Stomach (tissue), 8 donors: ENCODE measurements at regions not wholly inside any gene's neighbourhood (a gene's known extent, or its start where the extent isn't known, plus 50 kb on each side); places are given as distances from the start of the nearest gene placed in this dataset.

Experiments used
- DNase-seq, 2 donors: peaks; one replicate each; pipeline versions ENCODE4 v3.0.0 to v3.0.0-alpha.2; 2013 to 2019
- H3K27ac ChIP-seq, 5 donors: fragments of 200-600 bp in 4 of 5; sonication (generic) in 4 of 5; one replicate each; pipeline ENCODE4 v1.5.1; 2013 to 2019; ENCODE audit warnings: mild to moderate bottlenecking in 1 of 5, moderate library complexity in 1 of 5
- H3K27me3 ChIP-seq, 3 donors: fragments of 200-600 bp; sonication (generic); one replicate each; pipeline ENCODE4 v1.5.1; 2017 to 2019; ENCODE audit warnings: mixed run types in 1 of 3
- H3K36me3 ChIP-seq, 4 donors: fragments of 200-600 bp; sonication (generic); 1 replicate in 3 of 4; 2 replicates in 1 of 4; pipeline ENCODE4 v1.5.1; 2016 to 2019
- H3K4me1 ChIP-seq, 4 donors: fragments of 200-600 bp; sonication (generic); one replicate each; pipeline ENCODE4 v1.5.1; 2016 to 2019
- H3K4me3 ChIP-seq, 4 donors: fragments of 200-600 bp; sonication (generic) in 3 of 4; one replicate each; pipeline ENCODE4 v1.5.1; 2016 to 2019; ENCODE audit warnings: mild to moderate bottlenecking in 1 of 4
- H3K9me3 ChIP-seq, 4 donors: fragments of 200-600 bp; sonication (generic); one replicate each; pipeline ENCODE4 v1.5.1; 2016 to 2019
- CTCF ChIP-seq, 7 experiments: fragments of 450-650 bp in 4 of 7; fragments of 200-600 bp in 3 of 7; sonication (generic) in 3 of 7; IDR thresholded peaks; one replicate each; pipeline ENCODE4 v1.5.1; 2016 to 2019; ENCODE audit warnings: antibody characterized with exemption in 7 of 7, control low read depth in 2 of 7, mild to moderate bottlenecking in 1 of 7
- EP300 ChIP-seq: sonication (generic); formaldehyde crosslinking; IDR thresholded peaks from one replicate; pipeline ENCODE4 v1.6.1; 2017; ENCODE audit warnings: antibody characterized with exemption
- POLR2A ChIP-seq, 4 donors: fragments of 450-650 bp; IDR thresholded peaks; one replicate each; pipeline ENCODE4 v1.6.1; 2016; ENCODE audit warnings: antibody characterized with exemption in 4 of 4, control low read depth in 2 of 4, mild to moderate bottlenecking in 1 of 4, moderate library complexity in 1 of 4
- POLR2AphosphoS5 ChIP-seq, 3 donors: sonication (generic); formaldehyde crosslinking; IDR thresholded peaks; one replicate each; pipeline ENCODE4 v1.6.1; 2016; ENCODE audit warnings: antibody characterized with exemption in 3 of 3
- WGBS, 5 donors: extraction: QIAGEN DNeasy Blood & Tissue Kit in 3 of 5; methylation state at CpG; one replicate each; pipeline versions ENCODE4 v1.1.5 to v1.1.7; 2013 to 2018; 5-methylcytosine and 5-hydroxymethylcytosine counted together
- intact Hi-C: fragments of 100-400 bp; cut with DNase I; formaldehyde crosslinking; loops from one replicate; pipeline ENCODE4 v1.15.1; 2023; ENCODE audit warnings: low total_unique reads
- donor health status: healthy with polysubstance abuse.
- donor health status: Bipolar disorder and iron deficiency.
- donor health status: healthy.

- intact Hi-C loops = no loop called here
- H3K4me3 ChIP-seq = no peak overlapping the region
- H3K27ac ChIP-seq = no peak overlapping the region
- H3K27me3 ChIP-seq = no peaks in the 10 kb centered on the region
- no peak for TF ChIP-seq POLR2AphosphoS5 (IDR thresholded peaks at IDR 0.05)
- TF ChIP-seq EP300 = no peak
- no peak for TF ChIP-seq CTCF (IDR thresholded peaks at IDR 0.05)
- TF ChIP-seq POLR2A (IDR thresholded peaks at IDR 0.05) = no peak
- H3K36me3 ChIP-seq = no peaks in the 10 kb centered on the region
- no peaks in the 10 kb centered on the region for H3K4me1 ChIP-seq
- DNase-seq = peak in 1 of 2 donors; percentile 7
- 73 to 80% (median 75%) methylated on average over 9 of the region's 9 CpGs for WGBS, 5 donors
- H3K9me3 ChIP-seq = peaks cover 11 to 97% (median 74%) of the 10 kb centered on the region in 4 donors
Observed at GRCh38 chr17:26818736-26819135, 475.2 kb upstream of the WSB1 start.
